Thyroid gland (tissue), 4 donors: ENCODE measurements at regions not wholly inside any gene's neighbourhood (a gene's known extent, or its start where the extent isn't known, plus 50 kb on each side); places are given as distances from the start of the nearest gene placed in this dataset.

Source experiments
- CTCF ChIP-seq, 6 experiments: fragments of 200-600 bp in 3 of 6; fragments of 450-650 bp in 3 of 6; sonication (generic) in 3 of 6; IDR thresholded peaks; one replicate each; pipeline ENCODE4 v1.5.1; 2016 to 2019; ENCODE audit warnings: antibody characterized with exemption in 6 of 6, mild to moderate bottlenecking in 2 of 6, inconsistent platforms in 1 of 6, moderate library complexity in 1 of 6
- POLR2A ChIP-seq, 2 donors: fragments of 450-650 bp; IDR thresholded peaks; one replicate each; pipeline ENCODE4 v1.6.1; 2017; ENCODE audit warnings: antibody characterized with exemption in 2 of 2, mild to moderate bottlenecking in 2 of 2, moderate library complexity in 1 of 2

- TF ChIP-seq POLR2A (IDR thresholded peaks at IDR 0.05) (no peak), CTCF (IDR thresholded peaks at IDR 0.05) (no peak)
Measured at GRCh38 chr3:84008623-84009022, 950.2 kb upstream of the CADM2 start.
